NCI-H2029 treated with DMSO at 0.1 percent for 48 hours (cell line): ENCODE measurements at regions not wholly inside any gene's neighbourhood (a gene's known extent, or its start where the extent isn't known, plus 50 kb on each side); places are given as distances from the start of the nearest gene placed in this dataset.

Experiments
- DNase-seq: peaks from one replicate; lab custom pipeline; 2025; lab: John Stamatoyannopoulos, UW

- no peak for DNase-seq
Measured at GRCh38 chr6:169965239-169965638, 213.8 kb downstream of the ERMARD start.

GRCh38 chr6:169964486-169965180 is 213.2 kb downstream of the ERMARD start:
- no peak for DNase-seq

DNA sequence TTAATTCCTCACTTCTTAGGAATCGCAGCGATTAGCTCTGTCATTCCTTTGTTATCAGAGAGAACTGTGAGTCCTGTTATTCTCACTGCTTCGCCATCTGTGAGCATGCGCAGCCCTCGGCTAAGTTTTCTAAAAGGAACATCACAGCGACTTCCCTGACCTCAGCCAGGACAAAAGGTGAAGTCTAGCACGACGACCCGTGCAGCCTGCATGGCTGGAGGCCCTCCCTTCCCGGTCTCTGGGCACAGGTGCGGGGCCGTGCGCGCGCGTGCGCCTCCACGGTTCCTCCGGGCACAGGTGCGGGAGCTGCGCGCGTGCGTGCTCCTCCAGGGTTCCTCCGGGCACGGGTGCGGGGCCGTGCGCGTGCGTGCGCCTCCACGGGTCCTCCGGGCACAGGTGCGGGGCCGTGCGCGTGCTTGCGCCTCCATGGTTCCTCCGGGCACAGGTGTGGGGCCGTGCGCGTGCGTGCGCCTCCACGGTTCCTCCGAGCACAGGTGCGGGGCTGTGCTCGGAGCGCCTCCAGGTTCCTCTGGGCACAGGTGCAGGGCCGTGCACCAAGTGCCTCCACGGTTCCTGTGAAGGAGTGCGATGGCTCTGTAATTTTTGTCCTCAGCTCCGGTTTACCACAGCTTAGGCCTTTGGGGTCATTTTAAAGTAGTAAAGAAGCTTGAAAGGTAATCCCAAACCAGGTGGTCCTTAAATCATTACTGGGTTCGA is 212.3 kb downstream of the ERMARD start:
- no peak for DNase-seq

GRCh38 chr6:169962604-169963469 is 211.4 kb downstream of the ERMARD start:
- DNase-seq: no peak

- no peak for DNase-seq
Measured at GRCh38 chr6:169961772-169962561, 210.5 kb downstream of the ERMARD start.

- DNase-seq: no peak
Measured at GRCh38 chr6:169960886-169961611, 209.6 kb downstream of the ERMARD start.

- DNase-seq: no peak
Measured at GRCh38 chr6:169960521-169960885, 209.1 kb downstream of the ERMARD start.

DNA sequence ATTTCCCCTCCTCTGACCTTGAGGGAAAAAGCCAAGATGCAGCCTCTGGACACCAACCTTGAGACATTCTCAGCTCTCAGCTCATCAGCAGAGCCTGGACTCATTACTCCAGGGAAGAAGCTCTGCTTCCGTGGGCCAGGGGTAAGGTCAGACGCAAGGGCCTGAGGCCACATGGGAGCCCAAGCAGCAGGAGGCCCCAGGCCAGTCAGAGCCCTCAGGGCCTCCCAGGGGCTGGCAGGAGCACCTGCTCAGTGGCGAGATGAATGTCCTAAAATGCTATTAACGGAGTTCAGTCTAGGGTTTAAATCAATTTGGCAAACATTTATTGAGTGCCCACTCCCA is 208.6 kb downstream of the ERMARD start:
- no peak for DNase-seq

GRCh38 chr6:169959136-169960002 is 207.9 kb downstream of the ERMARD start:
- DNase-seq: peak; percentile 87

DNA sequence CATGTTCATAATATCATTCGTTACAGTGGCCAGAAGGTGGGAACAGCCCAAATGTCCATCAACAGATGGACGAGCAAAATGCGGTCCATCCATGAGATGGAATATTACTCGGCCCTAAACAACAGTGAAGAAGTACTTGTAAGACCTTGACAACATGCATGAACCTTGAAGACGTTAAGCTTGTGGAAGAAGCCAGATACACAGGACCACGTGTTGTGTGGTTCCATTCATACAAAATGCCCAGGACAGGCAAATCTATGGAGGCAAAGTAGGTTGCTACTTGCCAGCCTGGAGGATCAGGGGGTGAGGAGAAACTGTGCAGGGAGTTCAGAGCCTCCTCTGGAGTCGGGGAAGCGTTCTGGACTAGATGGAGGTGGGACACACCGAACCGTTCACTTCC is 207.1 kb downstream of the ERMARD start:
- no peak for DNase-seq

DNA sequence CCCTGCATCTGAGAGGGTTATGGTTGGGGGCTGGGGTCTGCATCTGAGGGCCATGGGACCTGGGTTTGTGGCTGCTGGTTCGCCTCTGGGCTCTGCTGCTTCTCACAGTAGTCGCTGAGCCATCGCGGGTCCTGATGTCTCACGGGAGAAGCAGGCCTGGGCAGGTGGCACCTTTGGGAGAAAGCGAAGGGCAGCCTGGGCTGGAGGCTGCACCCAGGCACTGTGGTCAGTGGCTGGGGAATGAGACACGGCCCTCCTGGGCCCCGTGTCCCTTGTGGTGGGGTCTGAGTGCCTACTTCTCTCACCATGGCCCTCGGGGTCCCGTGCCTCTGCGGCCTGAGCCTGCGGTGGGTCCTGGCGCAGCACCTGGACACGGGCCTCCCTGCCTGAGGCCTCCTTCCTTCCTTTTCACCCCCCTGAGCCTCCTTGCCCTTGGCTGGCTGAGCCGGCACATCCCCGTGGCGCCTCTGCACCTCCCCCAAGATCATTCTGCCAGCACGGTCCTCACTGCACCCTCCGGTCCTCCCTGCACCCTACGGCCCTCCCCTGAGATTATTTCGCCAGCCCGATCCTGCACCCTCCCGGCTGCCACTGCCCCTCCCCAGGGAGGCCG is 206.0 kb downstream of the ERMARD start:
- no peak for DNase-seq

- DNase-seq: no peak
Measured at GRCh38 chr6:169956580-169956979, 205.2 kb downstream of the ERMARD start.

DNA sequence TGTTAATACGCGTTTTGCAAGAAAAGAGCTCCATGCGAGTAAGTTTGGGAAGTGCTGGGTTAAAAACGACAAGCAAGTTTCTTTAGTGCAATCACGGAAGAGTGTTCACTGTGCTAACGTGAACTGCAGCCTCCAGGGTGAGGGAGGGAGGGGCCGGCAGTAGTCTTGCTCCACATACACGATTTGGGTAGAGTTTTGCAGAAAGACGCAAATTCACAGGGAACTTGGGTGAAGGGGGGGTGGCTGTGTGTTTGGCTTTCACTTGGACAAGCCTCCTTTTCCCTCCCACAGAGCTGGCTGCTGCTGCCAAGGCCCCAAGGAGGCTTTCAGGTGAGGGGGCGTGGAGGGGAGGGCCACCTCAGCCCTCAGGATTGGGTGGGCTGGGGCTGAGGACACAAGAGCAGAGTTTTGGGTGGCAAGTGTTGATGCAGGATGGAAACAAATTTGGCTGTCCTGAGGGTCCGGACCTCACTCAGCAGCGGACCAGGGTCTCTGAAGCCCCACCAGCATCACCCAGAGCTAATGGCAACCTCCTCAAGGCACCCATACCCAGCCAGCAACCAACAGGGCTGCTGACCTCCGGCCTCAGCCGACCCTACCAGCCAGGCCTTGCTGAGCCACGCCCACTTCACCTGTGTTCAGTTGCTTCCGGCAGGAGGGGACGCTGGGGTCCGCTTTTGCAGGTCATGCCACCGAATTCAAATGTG is 204.5 kb downstream of the ERMARD start:
- no peak for DNase-seq

DNA sequence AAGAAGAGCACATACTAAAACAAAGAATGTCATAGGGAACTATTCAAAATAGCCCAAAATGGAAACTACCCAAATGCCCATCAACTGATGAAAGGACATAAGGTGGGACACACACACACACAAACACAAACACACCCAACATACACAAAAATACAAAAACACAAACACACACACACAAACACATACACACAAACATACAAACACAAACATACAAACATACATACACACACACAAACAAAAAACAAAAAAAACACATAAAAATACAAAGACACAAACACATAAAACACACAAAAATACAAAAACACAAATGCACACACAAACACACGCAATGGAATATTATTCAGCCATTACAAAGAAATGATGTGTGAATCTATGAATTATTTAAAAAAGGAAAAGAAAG is 203.6 kb downstream of the ERMARD start:
- DNase-seq: no peak

DNA sequence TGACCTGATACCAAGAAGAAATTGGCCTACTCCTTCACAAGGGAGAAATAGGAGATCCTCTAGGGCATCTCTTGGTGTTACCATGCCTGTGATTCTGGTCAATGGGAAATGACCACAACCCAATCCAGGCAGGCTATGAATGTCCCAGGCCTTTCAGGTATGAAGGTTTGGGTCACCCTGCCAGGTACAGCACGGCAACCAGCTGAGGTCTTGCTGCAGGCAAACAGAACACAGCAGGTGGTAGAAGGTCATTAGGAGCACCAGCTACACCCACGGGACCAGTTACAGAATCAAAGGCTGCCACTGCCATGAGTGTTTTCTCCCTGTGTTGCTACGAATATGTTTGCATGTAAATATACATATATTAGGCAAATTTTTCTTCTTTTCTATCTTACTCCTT is 202.3 kb downstream of the ERMARD start:
- DNase-seq: no peak

DNA sequence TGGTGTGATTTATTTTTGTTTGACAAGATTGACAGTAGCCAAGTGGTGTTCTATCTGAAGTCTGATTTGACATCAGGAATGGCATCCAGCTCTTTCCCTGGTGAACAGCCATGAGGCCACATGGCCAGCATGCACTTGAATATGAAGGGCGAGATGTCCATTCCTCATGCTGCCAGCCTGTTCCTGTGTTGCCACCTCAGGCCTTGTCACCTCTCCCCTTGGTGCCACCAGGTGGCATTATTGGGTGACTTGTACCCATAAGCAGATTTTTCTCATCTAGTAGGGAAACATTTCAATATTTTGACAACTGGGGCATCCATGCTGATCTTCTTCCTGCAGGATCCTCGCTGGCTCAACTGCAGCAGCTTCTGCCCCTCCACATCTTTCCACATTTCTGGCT is 199.1 kb downstream of the ERMARD start:
- DNase-seq: no peak

- no peak for DNase-seq
Measured at GRCh38 chr6:169949511-169950097, 198.2 kb downstream of the ERMARD start.

GRCh38 chr6:169946971-169947370 is 195.5 kb downstream of the ERMARD start:
- DNase-seq: no peak

GRCh38 chr6:169945117-169945516 is 193.7 kb downstream of the ERMARD start:
- DNase-seq: no peak
